ENCODE measurements at regions not wholly inside any gene's neighbourhood (a gene's known extent, or its start where the extent isn't known, plus 50 kb on each side); places are given as distances from the start of the nearest gene placed in this dataset.
"Not testable (repeated sequence)": the region's sequence is repeated elsewhere in the genome, so short reads cannot be mapped to it uniquely, and the experiment has no call there.

- DNase-seq (ENCODE audit: low spot score): no peak
Observed at GRCh38 chr1:30527511-30528140, 195.8 kb downstream of the MATN1 start.

DNA sequence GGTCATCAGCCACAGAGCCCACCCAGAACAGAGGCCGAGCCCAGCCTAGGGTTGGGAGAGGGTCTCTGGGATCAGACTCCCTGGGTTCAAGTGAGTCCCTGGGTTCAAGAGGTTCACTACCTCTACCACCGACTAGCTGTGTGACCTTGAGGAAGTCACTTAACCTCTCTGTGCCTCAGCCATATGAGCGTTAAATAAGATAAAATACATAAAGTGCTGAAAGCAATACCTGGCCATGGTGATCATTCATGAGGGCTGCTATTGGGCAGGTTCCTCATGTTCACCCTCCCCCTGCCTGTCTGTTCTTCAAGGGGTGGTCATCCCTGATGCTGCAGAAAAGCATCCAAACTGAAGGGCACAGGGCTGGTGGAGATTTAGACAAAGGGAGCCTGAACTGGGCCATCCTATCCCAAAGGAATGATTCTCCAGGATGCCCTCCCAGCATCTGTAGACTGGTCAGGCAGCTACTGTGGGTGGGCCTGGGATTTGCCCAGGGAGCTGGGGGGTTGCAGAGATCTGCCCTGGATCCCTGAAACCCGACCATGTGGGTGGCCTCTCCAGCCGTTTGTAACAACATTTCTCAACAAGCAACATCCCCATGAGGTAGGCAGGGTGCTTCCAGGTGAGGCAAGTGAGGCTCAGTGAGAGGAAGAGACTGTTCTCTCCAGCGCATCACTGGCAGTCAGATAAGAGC is 196.6 kb downstream of the MATN1 start:
- no peak for DNase-seq (ENCODE audit: low spot score)

DNA sequence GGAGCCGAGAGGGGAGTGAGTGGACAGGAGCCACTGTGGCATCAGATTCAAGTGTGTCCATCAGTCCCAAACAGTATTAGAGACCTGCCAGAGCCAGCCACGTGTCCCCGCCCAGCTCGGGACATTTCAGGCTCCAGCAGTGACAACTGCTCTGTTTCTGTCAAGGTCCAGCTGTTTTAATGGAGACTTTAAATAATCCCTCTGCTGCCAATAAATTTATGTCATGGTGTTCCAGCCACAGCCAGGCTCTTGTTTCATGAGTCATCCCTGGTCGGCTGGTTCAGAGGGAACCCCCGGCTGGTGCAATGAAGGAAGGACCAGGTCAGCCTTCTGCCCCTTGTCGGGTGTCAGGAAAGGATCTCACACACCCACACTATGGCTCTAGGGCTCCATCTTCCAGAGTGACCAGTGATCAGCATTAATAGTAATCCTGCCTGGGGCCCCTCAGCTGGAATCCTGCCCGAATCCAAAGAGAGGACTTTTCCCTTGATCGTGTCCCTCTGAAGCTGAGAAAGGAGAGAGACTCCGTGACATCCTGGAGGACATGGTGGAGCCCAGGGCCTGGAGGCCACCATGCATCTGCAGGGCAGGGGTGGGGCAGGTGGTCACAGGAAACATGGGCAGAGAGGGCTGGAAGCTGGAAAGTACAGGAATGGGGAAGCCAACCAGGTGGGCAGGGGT is 197.3 kb downstream of the MATN1 start:
- no peak for DNase-seq (ENCODE audit: low spot score)

GRCh38 chr1:30525631-30525970 is 197.8 kb downstream of the MATN1 start:
- DNase-seq (ENCODE audit: low spot score): no peak

DNA sequence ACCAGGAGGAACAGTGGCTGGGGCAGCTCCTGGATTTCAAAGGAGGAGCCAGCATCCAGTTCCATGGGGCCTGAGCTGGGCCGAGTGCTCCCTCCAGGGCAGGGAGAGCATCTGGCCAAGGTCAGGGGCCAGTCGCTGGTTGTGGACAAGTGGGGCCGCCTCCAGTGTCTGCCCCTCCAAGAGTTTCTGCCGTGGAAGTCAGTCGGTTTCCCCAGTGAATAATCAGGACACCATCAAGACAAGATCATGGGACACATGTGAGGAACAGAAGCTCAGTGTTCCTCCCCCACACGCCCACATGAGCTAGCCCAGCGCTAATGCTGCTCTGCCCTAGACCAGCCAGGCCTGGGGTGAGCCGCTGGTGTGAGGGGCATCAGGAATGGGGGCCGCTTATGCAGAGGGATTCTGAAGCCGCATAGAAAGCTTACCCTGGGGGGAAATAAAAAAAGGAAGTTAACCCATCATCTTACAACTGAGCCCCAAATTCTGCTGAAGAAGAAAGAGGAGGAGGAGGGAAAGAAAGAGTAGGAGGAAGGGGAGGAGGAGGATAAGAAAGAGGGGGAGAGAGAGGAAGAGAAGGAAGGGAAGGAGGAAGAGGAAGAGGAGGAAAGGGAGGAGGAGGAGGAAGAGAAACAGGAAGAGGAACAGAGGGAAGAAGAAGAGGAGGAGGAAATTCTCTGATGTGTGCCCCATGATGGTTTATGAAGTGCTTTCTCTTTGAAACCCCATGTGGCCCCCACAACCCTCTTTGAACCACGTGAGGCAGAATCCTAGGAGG is 198.4 kb downstream of the MATN1 start:
- no peak for DNase-seq (ENCODE audit: low spot score)

DNA sequence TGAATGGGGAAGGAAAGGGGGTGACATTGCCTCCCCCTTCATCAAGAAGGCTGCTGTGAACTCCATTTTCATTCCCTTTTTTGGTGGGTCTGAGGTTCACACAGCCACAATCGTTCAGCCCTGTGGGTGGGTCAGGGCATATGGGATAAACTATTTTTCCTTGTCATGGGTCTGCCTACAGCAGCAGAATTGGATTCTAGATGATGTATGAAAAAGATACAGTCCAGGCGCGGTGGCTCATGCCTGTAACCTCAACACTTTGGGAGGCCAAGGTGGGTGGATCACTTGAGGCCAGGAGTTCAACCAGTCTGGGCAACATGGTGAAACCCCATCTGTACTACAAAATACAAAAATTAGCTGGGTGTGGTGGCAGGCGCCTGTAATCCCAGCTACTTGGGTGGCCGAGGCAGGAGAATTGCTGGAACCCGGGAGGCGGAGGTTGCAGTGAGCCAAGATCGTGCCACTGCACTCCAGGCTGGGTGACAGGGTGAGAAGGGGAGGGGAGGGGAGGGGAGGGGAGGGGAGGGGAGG is 199.3 kb downstream of the MATN1 start:
- not testable (repeated sequence) for DNase-seq (ENCODE audit: low spot score)

GRCh38 chr1:30523055-30524020 is 200.0 kb downstream of the MATN1 start:
- DNase-seq (ENCODE audit: low spot score): no peak

DNA sequence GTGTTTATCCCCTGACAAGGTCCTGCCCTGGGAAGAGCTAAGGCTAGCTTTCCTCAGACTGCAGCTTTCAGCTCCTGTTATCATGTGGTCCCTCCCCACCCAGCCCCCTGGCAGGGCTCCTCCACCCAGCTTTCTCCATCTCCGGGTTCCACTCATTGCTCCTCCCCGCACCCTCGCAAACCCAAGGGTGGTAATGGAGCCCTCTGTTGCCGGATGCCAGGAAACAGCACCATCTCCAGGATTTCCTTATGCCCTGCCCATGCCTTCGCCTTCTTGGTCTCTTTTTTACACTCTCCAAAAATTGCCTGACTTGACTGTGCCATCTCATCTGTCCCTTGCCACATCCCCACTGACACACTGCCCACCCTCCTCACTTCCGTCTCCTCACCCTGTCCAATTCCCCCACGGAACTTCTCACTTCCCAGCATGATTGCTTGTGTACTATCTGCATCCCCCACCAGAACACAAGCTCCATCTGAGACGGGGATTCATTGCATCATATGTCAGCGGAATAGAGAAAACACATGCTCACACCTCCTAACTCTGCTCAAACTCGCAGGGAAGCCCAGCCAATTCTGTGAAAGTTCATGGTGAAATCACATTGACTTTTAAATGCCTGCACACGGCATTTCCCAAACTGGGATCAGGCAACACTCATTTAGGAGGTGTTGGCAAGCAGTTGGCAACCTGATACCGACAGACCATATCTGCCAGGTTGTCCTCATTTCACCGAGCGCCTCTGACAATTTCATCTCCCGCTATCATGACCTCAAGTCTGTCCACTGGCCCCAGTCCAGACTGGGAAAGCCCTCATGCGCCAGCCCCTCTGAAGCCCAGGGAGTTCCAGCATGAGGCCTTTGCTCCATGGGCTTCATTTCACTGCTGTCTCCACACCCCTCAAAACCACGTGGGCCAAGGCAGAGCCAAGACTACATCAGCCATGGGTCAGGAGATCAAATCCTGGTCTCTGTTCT is 201.1 kb downstream of the MATN1 start:
- no peak for DNase-seq (ENCODE audit: low spot score)

DNA sequence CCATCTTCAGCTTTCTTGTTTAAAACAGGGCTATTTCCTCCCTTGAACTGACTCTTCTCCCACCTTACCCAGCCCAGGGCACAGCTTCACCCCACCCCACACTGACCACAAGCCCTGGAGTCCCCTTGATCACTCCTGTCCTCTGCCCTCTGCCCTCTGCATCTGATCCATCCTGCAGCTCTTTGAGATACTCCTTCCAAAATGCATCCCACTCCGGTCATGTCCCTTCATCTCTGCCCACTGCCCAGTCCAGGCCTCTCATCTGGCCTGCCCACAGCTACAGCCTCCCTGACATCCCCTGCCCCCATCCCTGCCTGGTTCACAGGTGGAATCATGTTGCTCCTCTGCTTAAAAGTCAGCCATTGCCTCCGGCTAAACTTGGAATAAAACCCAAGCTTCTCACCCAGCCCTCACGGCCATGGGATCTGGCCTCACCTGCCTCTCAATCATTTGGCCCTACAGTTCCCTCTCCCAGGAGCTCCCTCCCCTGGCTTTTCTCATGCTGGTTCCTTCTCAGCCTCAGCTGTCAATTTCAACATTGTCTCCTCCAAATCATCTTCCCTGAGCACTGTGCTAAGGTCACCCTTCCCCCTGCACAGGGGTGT is 202.0 kb downstream of the MATN1 start:
- DNase-seq (ENCODE audit: low spot score): no peak

DNA sequence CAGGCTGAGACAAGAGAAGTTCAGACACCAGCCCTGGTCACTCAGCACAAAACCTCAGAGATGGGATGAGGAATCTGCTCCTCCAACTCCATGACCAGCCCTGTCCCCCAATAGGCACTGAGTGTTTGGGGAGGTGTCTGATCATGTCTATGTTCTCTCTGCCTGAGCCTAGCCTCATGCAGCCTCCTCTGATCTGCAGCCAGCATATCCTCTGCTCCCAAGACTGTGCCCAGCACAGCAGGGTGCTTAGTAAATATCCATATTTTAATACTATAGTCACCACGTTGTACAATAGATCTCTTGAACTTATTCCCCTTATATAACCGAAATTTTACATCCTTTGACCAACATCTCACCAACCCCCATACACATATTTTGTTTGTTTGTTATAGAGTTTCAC is 202.9 kb downstream of the MATN1 start:
- DNase-seq (ENCODE audit: low spot score): no peak

GRCh38 chr1:30519201-30519763 is 204.1 kb downstream of the MATN1 start:
- DNase-seq (ENCODE audit: low spot score): no peak

DNA sequence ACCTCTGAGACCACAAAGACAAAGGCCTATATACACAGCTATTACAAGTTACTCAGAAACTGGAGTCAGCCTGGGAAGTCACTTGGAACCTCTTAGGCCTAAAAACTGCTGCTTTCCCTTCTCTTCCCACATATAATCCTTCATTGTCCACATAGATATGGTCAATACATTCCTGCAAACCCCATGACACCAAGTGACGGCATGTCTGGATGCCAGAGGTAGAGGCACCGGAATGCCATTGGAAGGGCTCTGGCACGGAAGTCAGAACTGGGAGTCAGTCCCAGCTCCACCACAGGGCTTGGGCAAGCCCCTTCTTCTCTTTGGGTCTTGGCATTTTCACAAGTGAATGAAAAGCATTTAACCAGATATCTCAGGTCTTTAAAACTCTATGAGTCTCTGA is 204.7 kb downstream of the MATN1 start:
- DNase-seq (ENCODE audit: low spot score): no peak

- no peak for DNase-seq (ENCODE audit: low spot score)
Observed at GRCh38 chr1:30518186-30518585, 205.2 kb downstream of the MATN1 start.

DNA sequence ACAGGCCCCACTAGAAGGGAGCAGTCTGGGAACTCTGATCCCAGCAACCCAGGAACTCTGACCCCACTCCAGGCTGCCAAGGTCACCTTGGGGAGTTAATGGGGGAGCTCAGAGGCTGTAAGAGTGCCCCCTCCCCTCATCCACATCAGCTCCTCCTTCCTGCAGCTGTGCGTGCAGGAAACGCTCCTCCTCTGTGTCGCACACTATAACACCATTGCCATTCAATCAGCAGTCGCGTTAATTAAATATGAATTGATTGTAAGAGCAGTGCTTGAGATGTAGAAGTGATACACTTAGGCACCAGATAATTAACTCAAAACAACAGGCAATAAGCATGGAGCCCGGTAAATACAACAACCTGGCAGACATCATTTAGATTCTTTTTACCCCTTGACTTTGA is 205.7 kb downstream of the MATN1 start:
- not testable (repeated sequence) for DNase-seq (ENCODE audit: low spot score)

GRCh38 chr1:30517241-30517640 is 206.1 kb downstream of the MATN1 start:
- not testable (repeated sequence) for DNase-seq (ENCODE audit: low spot score)

DNA sequence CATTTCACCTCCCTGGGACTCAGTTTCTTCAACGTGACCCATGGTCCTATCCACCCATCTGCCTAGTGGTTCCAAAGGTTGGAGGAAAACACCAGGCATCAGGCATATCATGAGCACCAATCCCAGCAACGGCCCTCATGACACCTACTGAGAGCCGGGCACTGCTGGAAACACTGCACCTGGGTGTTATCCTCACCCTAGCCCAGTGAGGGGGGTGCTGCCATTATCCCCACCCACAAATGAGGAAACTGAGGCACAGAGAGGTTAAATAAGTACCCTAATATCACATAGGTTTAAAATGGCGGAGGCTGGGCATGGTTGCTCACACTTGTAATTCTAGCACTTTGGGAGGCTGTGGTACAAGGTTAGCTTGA is 206.9 kb downstream of the MATN1 start:
- no peak for DNase-seq (ENCODE audit: low spot score)

GRCh38 chr1:30515755-30516484 is 207.5 kb downstream of the MATN1 start:
- DNase-seq (ENCODE audit: low spot score): no peak

DNA sequence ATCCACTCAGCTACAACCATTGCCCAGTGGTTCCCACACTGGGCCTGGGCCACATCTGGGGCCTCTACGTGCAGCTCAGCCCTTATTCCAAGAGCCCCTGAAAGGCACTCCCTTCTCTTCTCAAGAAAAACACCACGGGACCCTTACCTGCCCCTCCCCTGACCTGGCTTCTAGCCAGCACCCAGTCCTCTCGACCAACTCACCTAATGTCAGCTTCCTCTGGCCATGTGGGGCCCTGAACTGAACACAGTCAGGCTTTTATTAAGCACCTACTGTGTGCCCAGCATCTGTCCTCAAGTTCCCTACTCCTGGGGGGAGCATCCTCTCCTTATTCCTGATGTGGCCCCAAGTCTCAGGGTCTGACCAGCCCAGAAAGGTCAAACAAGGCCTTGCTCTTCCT is 208.4 kb downstream of the MATN1 start:
- no peak for DNase-seq (ENCODE audit: low spot score)
